ENCODE measurements at regions not wholly inside any gene's neighbourhood (a gene's known extent, or its start where the extent isn't known, plus 50 kb on each side); places are given as distances from the start of the nearest gene placed in this dataset.

DNA sequence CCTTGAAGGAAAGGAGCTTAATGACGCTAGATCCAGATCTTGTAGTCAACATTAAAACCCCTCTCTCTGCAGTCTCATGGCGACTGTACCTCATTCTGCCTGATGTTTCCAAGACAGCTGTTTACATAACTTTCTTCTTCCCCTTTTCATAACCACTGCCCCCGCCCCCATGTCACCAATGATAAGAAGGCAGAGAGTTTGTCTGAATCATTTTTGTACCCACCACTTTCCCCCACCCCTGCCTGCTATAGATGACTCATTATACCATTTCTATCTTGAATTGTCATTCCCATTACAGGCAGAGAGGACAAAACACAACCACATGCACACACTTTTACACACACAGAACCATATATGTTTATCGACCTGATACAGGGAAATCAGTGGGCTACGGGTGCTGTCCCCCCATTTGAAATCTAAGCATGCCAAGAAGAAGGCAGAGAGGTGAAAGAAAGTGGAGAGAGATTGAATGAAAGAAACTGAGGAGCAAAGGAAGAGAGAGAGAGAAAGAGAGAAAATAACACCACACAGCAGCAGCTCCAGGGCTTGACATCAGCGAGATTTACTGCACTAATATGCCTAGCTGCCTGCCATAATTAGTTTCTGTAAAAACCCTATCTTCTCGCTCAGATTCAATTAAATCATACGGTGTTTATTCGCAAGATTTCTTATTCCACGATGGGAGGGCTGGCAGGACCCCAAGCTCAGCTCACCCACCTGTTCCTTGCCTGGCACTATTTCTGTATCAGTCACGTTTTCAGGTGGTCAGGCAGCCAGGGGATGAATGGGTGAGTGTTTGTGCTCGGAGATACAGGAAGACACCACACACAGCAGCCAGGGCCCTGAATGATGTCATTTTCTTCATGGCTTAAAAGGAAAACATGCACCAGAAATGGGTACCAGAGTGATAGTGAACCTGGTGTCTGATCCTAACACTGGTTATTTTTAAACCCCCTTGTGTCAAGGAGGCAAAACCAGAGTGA, 114.3 kb upstream of the SERP2 start:
- DNase-seq: peak; percentile 57

GRCh38 chr13:44260336-44260735, 113.3 kb upstream of the SERP2 start:
- DNase-seq: no peak

DNA sequence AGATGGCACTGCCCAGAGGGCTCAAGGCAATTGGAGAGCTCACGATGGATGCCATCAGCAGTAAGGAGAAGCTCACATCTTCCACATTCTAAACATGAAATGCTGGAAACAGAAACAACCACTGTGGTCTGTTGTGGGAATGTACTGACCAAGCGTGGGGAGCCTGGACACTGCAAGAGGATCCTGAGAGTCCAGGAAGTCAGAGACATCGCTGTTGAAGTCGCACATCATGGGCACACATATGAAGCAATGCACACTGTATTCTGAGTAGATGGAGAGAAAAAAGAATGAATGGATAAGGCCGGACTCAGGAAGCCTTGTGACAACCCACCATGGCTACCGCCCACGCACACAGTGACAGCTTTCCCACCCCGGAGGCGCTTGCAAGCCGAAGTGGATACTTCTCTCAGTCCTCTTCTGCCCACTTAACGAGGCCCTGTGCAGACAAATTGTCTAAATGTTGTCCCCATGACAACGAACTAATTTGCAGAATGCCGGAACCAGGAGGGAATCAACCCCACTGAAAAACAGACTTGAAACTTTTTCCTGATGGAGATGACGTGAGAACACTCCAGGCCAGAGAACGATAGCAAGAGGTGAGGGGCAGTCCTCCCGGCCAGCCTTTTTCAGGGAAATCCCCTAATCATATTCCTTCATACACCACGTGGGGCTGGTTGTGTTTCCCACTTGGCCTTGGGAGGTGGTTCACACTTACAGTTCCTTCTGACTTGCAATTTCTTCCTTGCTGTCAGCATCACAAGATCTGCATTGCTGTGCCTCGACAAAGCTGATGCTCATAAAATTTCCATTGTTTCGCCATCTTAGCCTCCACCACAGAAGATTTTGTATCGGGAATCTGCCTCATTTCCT, 109.6 kb upstream of the SERP2 start:
- no peak for DNase-seq

GRCh38 chr13:44266305-44266704, 107.3 kb upstream of the SERP2 start:
- no peak for DNase-seq

DNA sequence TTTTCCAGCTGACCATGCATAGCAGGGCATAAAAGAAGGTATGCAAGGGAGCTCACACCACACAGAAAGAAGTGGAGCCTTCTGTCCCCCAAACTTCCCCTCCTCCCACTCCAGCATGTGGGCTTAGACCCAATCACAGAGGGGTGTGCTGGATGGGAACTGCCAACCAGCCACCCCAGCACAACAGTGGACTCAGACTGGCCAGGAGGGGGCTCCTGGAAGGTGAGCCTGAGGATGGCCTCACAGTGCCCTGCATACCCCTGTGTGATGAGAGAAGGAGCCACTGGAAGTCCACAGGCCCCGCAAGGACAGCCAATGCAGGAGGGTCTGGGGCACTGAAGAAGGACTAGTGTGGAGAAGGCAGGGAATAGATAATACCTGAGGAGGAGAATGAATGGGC, 106.9 kb upstream of the SERP2 start:
- DNase-seq: no peak

GRCh38 chr13:44267203-44267602, 106.4 kb upstream of the SERP2 start:
- no peak for DNase-seq

DNA sequence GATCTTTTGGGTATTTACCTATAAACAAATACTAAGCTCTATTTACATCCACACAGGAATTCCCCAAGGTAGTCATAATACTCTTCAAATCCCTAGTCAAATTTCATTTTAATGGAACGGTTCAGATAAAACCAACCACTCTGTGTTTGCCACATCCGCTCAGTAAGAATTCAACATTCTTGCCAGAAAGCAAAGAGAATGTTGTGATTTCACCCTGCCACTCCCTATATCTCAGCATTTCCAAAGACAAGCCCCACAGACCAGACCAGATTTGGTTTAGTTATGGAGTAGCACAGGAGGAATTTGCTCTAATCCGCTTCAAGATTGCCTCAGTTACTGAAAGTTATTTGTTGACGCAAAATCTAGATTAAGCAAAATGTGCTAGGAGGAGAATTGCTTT, 105.6 kb upstream of the SERP2 start:
- DNase-seq: peak; percentile 79

DNA sequence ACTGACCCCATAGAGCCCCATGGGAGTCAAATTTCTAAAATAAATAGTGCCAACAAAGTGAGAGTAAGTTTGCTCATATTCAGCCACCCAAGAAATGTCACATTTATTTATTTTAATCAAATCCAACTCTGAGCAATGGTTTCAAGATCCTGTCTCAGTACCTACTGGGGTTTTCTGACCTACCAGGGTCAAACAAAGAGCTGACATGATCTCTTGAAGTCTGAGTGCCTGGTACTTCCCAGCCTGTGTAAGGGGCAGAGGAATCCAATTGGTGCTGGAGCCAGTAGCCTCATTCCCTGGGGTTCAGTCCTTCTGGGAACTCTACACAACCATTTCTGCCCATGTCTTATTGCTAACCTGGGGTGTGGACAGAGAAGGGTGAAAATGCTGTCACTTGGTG, 104.6 kb upstream of the SERP2 start:
- no peak for DNase-seq

DNA sequence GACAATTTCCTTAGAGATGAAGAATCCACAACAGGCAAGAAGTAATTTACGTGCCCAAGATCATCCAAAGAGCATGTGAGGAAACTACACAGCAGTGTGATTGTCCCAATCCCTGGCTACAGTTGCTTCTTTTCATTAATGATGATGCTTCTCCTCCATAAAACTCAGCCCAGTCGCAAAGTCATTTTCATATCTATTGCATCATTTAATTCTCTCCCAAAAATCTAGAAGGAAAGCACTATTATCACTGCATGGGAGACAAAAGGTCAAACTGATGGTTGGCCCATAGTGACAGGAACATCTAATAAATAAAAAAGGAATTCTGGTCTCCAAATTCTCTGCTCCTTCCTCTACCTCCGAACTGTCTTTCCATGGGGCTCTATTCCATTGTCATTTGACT, 103.5 kb upstream of the SERP2 start:
- DNase-seq: no peak

DNA sequence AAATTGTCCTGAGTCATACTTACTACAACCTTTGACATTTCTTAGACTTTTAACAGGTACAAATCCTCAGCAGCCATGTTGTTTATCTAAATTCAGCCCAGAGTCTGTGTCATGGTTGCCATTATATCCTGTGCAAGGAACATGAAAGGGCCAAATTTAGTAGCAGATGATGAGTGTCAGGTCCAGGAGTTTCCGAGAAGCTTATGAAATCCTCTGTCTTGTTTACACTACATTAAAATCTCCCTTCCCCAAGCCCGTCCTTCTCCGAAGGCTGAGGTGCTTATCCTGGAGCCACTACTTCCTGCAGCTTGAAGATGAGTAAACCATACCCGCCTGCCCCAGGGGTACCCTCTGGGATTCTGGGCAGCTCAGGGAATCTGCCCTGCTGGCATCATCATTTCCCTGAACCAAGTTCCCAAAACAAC, 102.6 kb upstream of the SERP2 start:
- no peak for DNase-seq

DNA sequence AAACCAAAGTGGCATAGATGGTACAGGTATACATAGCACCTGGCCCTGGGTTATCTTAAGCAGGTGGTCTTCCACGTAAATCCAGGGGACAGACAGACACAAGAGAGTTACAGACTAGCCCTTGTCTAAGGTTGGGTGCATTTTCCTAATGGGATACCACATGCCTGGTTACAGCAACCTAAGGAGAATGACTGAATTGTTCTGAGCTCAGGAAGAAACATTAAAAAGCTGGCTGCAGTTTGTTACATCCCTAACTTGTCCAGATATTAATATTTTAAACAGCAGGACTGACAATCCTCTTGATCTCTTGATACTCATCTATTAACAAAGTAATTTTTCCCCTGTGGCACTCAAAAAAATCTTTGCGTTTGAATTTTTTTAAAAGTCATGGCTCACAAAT, 102.2 kb upstream of the SERP2 start:
- no peak for DNase-seq

- no peak for DNase-seq
Measured at GRCh38 chr13:44271915-44272341, 101.7 kb upstream of the SERP2 start.

DNA sequence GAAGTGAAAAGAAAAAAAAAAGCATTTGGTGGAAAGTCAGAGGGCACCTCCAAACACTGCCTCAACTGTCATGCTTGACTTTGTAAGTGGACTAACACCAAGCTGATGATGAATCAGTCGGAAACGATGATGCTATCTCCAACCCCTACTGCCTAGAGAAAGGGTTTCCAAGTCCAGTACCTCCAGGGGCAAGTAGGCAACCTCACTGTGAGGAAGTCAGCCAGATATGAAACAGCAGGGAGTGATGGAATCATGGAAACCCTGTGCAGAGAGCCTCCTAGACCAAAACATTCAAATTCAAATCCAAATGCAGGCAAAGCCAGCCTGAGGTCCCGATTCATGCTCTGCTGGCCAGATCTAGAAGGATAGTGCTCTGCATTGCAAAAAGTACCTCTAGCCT, 100.9 kb upstream of the SERP2 start:
- DNase-seq: no peak

- DNase-seq: no peak
Measured at GRCh38 chr13:44273216-44273615, 100.4 kb upstream of the SERP2 start.

GRCh38 chr13:44273991-44274770, 99.4 kb upstream of the SERP2 start:
- peak; percentile 43 for DNase-seq

GRCh38 chr13:44274771-44275205, 98.8 kb upstream of the SERP2 start:
- DNase-seq: no peak

DNA sequence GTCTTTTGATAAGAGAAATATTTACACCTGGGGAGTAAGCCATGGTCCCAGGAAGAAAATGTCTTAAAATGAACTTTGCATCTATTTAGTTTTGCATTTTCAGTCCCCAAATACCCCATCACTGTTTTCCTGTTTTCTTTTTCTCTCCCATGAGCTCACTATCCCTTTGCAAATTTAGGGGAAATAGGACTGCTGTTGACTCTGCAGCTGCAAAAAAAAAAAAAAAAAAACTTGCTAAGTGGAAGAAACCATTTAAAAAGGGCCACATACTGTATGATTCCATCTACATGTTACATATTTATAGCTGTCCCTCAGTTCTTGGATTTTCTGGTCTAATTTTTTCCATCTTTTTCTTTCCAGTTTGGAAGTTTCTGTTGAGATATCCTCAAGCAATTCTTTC, 98.2 kb upstream of the SERP2 start:
- DNase-seq: no peak

DNA sequence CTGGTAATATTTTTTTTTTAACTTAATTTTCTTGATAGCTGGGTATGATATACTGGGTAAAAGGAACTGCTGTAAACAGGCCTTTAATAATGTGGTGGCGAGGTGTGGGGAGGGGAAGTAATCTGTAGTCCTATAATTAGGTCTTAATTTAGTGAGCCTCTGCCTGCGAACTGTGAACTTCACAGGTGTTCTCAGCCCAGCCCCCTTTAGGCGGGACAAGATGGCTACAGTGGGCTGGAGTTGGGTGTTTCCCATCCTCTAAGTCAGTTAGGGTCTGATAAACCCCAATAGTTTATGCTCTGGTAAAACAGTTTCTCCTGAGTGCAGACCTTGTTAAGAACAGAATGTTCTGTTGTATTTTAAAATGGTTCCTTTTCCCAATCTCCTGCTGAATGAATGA, 97.6 kb upstream of the SERP2 start:
- no peak for DNase-seq

DNA sequence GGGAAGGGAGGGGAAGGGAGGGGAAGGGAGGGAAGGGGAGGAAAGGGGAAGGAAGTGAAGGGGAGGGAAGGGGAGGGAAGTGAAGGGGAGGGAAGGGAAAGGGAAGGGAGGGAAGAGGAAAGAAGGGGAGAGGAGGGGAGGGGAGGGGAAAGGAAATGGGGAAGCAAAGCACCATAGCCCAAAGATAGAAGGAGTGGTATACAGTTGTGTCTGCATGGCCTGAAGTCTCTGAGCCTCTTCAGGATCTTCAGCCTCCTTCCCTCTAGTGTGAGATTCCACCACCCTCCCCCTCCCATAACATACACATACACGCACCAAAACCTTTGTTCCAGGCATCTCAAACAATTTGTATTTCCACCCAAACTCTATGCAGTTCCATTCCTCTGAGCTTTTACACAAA, 96.2 kb upstream of the SERP2 start:
- DNase-seq: no peak

DNA sequence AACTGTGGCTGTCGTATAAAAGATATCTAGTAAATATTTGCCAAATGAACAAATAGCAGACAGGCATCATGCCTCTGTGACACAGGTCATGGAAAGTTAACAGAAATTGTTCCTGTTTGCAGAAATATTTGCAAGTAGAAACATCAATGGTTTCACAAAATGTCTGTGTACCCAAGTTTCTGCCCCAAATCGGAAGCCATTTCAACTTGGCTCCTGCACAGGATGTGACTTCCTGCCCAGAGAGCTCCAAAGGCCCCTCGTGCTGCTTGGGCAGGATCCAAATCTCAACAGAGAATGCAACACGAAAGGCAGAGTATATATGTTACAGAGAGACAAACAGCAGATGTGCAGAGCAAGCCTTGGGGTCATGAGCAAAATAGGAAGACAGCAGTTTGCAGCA, 95.5 kb upstream of the SERP2 start:
- DNase-seq: peak; percentile 20

GRCh38 chr13:44280456-44280855, 93.2 kb upstream of the SERP2 start:
- peak; percentile 69 for DNase-seq

DNA sequence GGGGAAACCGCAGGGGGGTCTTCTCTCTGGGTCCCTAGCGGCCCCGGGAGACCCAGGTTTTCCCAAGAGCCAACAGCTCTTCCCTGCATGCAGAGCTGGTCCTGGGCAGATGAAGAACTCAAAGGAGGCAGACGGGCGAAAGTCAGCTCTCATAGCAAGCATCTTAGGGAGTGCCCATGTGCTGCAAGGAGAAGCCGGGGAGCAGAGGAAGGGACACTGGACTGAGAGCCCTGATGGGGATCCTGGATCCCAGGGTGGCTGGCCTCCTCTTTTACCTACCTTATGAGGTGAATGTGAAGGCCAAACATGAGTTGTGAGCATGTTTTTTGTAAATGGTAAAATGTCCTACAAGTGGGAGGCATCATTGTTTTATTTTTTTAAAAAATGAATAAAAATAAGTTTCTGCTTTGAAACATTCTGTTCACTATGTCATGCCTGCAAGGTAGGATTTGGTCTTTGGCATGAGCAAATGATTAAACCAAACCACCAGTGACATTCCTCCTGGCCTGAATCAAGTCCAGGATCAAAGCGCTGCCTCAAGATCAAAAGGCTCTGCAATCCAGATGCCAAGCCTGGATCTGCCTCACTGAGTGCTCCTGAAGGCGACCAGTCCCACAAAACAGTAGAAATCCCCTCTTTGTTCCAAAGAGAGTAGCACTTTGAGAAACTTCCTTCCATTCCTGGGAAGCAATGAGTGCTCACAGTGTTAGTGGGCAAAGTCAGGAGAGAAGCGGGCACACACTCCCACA, 92.2 kb upstream of the SERP2 start:
- no peak for DNase-seq

Measured in fibroblast of skin of scalp (primary cell).